ENCODE measurements at regions not wholly inside any gene's neighbourhood (a gene's known extent, or its start where the extent isn't known, plus 50 kb on each side); places are given as distances from the start of the nearest gene placed in this dataset.

GRCh38 chr2:222042666-222043065 is 256.1 kb downstream of the PAX3 start:
- DNase-seq = no peak
- no peaks in the 10 kb centered on the region for H3K4me1 ChIP-seq
- H3K4me3 ChIP-seq (ENCODE audit: low read depth, low read length) = no peak overlapping the region
- H3K27ac Mint-ChIP-seq (ENCODE audit: unreplicated experiment) = no peak overlapping the region
- CTCF ChIA-PET = interaction anchor here (1.3 kb wide), 1 partner anchor 11 kb away, joined by 3 read pairs; no protein-coding TSS in a partner anchor
- no peaks in the 10 kb centered on the region for H3K27me3 ChIP-seq (replicated peaks; ENCODE audit: control insufficient read depth, insufficient read depth, low read length)
- H3K27me3 Mint-ChIP-seq (ENCODE audit: insufficient read depth, unreplicated experiment) = peaks cover 11% of the 10 kb centered on the region
- no peaks in the 10 kb centered on the region for H3K9me3 ChIP-seq
- BruUV-seq (replicated peaks) = no TSS peak
- POLR2A ChIA-PET = no interaction called here
- H3K4me3 Mint-ChIP-seq (ENCODE audit: unreplicated experiment) = no peak overlapping the region
- intact Hi-C loops (cut with micrococcal nuclease; ENCODE audit: unreplicated experiment) = no loop called here
- H3K36me3 ChIP-seq (ENCODE audit: control insufficient read depth, insufficient read depth, low read length) = no peaks in the 10 kb centered on the region
- H3K9me3 Mint-ChIP-seq (ENCODE audit: unreplicated experiment) = no peaks in the 10 kb centered on the region
- H3K4me1 Mint-ChIP-seq (ENCODE audit: low read depth, unreplicated experiment) = no peaks in the 10 kb centered on the region
- no peak for TF ChIP-seq CTCF (IDR thresholded peaks at IDR 0.05; ENCODE audit: insufficient read depth in 1 of 2, low read depth in 1 of 2, low read length in 1 of 2, severe bottlenecking in 1 of 2, unreplicated experiment in 1 of 2)
- H3K36me3 Mint-ChIP-seq (ENCODE audit: insufficient read depth, unreplicated experiment) = no peaks in the 10 kb centered on the region

GRCh38 chr2:222040333-222040732 is 258.5 kb downstream of the PAX3 start:
- Mint-ChIP-seq H3K27me3 (ENCODE audit: insufficient read depth, unreplicated experiment) (peaks cover 2% of the 10 kb centered on the region), H3K9me3 (ENCODE audit: unreplicated experiment) (no peaks in the 10 kb centered on the region), H3K4me1 (ENCODE audit: low read depth, unreplicated experiment) (no peaks in the 10 kb centered on the region), H3K36me3 (ENCODE audit: insufficient read depth, unreplicated experiment) (no peaks in the 10 kb centered on the region), H3K4me3 (ENCODE audit: unreplicated experiment) (no peak overlapping the region), H3K27ac (ENCODE audit: unreplicated experiment) (no peak overlapping the region)
- intact Hi-C loops (cut with micrococcal nuclease; ENCODE audit: unreplicated experiment) = no loop called here
- ChIA-PET POLR2A (no interaction called here), CTCF (no interaction called here)
- no peak overlapping the region for H3K4me3 ChIP-seq (ENCODE audit: low read depth, low read length)
- H3K27me3 ChIP-seq (replicated peaks; ENCODE audit: control insufficient read depth, insufficient read depth, low read length) = no peaks in the 10 kb centered on the region
- H3K4me1 ChIP-seq = no peaks in the 10 kb centered on the region
- BruUV-seq (replicated peaks) = no TSS peak
- TF ChIP-seq CTCF (IDR thresholded peaks at IDR 0.05; ENCODE audit: insufficient read depth in 1 of 2, low read depth in 1 of 2, low read length in 1 of 2, severe bottlenecking in 1 of 2, unreplicated experiment in 1 of 2) = no peak
- no peaks in the 10 kb centered on the region for H3K9me3 ChIP-seq
- H3K36me3 ChIP-seq (ENCODE audit: control insufficient read depth, insufficient read depth, low read length) = no peaks in the 10 kb centered on the region
- no peak for DNase-seq

GRCh38 chr2:222039821-222040220 is 259.0 kb downstream of the PAX3 start:
- Mint-ChIP-seq H3K4me1 (ENCODE audit: low read depth, unreplicated experiment) (no peaks in the 10 kb centered on the region), H3K4me3 (ENCODE audit: unreplicated experiment) (no peak overlapping the region), H3K9me3 (ENCODE audit: unreplicated experiment) (no peaks in the 10 kb centered on the region), H3K27me3 (ENCODE audit: insufficient read depth, unreplicated experiment) (peaks cover under 1% of the 10 kb centered on the region), H3K27ac (ENCODE audit: unreplicated experiment) (no peak overlapping the region), H3K36me3 (ENCODE audit: insufficient read depth, unreplicated experiment) (no peaks in the 10 kb centered on the region)
- DNase-seq = no peak
- ChIA-PET CTCF (interaction anchor here (0.7 kb wide), 2 partner anchors 68 to 1078 kb away, joined by 3 read pairs; no protein-coding TSS in a partner anchor), POLR2A (no interaction called here)
- Histone ChIP-seq H3K36me3 (ENCODE audit: control insufficient read depth, insufficient read depth, low read length) (no peaks in the 10 kb centered on the region), H3K9me3 (no peaks in the 10 kb centered on the region), H3K27me3 (replicated peaks; ENCODE audit: control insufficient read depth, insufficient read depth, low read length) (no peaks in the 10 kb centered on the region), H3K4me3 (ENCODE audit: low read depth, low read length) (no peak overlapping the region), H3K4me1 (no peaks in the 10 kb centered on the region)
- BruUV-seq (replicated peaks) = no TSS peak
- intact Hi-C loops (cut with micrococcal nuclease; ENCODE audit: unreplicated experiment) = loop anchor here (5.0 kb wide), 1 partner anchor 277 kb away; no protein-coding TSS in a partner anchor
- no peak for TF ChIP-seq CTCF (IDR thresholded peaks at IDR 0.05; ENCODE audit: insufficient read depth in 1 of 2, low read depth in 1 of 2, low read length in 1 of 2, severe bottlenecking in 1 of 2, unreplicated experiment in 1 of 2)
